Rectal smooth muscle tissue (tissue), 1 donor: ENCODE measurements at regions not wholly inside any gene's neighbourhood (a gene's known extent, or its start where the extent isn't known, plus 50 kb on each side); places are given as distances from the start of the nearest gene placed in this dataset.
A peak's percentile ranks its signal among the peaks of the same experiment; 100 is the strongest.

Experiments used
- H3K27ac ChIP-seq: one replicate; pipeline ENCODE4 v1.7.0; 2013; ENCODE audit warnings: low read depth, low read length, inconsistent platforms
- H3K27me3 ChIP-seq: one replicate; pipeline ENCODE4 v1.7.0; 2013; ENCODE audit warnings: low read length; ENCODE audit not compliant: control insufficient read depth, insufficient read depth
- H3K36me3 ChIP-seq: one replicate; pipeline ENCODE4 v1.7.0; 2013; ENCODE audit warnings: low read length; ENCODE audit not compliant: control insufficient read depth, insufficient read depth
- H3K4me1 ChIP-seq: one replicate; pipeline ENCODE4 v1.7.0; 2013; ENCODE audit warnings: low read length; ENCODE audit not compliant: control insufficient read depth, insufficient read depth
- H3K4me3 ChIP-seq: one replicate; pipeline ENCODE4 v1.7.0; 2013; ENCODE audit warnings: low read length
- H3K9ac ChIP-seq: one replicate; pipeline ENCODE4 v1.7.0; 2013; ENCODE audit warnings: low read length

- Histone ChIP-seq H3K4me1 (peaks cover 67% of the 10 kb centered on the region), H3K36me3 (no peaks in the 10 kb centered on the region), H3K27me3 (no peaks in the 10 kb centered on the region), H3K4me3 (no peak overlapping the region), H3K27ac (peak overlapping the region; percentile 82), H3K9ac (no peak overlapping the region)
These were observed 226.6 kb upstream of the TLE3 start for GRCh38 chr15:70324001-70324974.

GRCh38 chr15:70323111-70323851 lies 225.6 kb upstream of the TLE3 start:
- no peaks in the 10 kb centered on the region for H3K27me3 ChIP-seq
- no peaks in the 10 kb centered on the region for H3K36me3 ChIP-seq
- H3K9ac ChIP-seq, result no peak overlapping the region
- H3K4me1 ChIP-seq, result peaks cover 59% of the 10 kb centered on the region
- peak overlapping the region; percentile 82 for H3K27ac ChIP-seq
- no peak overlapping the region for H3K4me3 ChIP-seq

GRCh38 chr15:70322051-70322668 lies 224.4 kb upstream of the TLE3 start:
- Histone ChIP-seq H3K4me3 (no peak overlapping the region), H3K27ac (peak overlapping the region; percentile 82), H3K4me1 (peaks cover 55% of the 10 kb centered on the region), H3K36me3 (no peaks in the 10 kb centered on the region), H3K27me3 (no peaks in the 10 kb centered on the region), H3K9ac (no peak overlapping the region)

GRCh38 chr15:70321172-70321819 lies 223.6 kb upstream of the TLE3 start:
- Histone ChIP-seq H3K4me3 (no peak overlapping the region), H3K27ac (peak overlapping the region; percentile 82), H3K27me3 (no peaks in the 10 kb centered on the region), H3K4me1 (peaks cover 55% of the 10 kb centered on the region), H3K36me3 (no peaks in the 10 kb centered on the region), H3K9ac (no peak overlapping the region)

- Histone ChIP-seq H3K4me1 (peaks cover 55% of the 10 kb centered on the region), H3K9ac (no peak overlapping the region), H3K27ac (peak overlapping the region; percentile 82)
These were observed 222.8 kb upstream of the TLE3 start for GRCh38 chr15:70320482-70320881.

GRCh38 chr15:70320077-70320476 lies 222.4 kb upstream of the TLE3 start:
- Histone ChIP-seq H3K36me3 (no peaks in the 10 kb centered on the region), H3K27me3 (no peaks in the 10 kb centered on the region), H3K9ac (no peak overlapping the region), H3K4me3 (no peak overlapping the region), H3K4me1 (peaks cover 55% of the 10 kb centered on the region), H3K27ac (peak overlapping the region; percentile 82)

More at GRCh38 chr15:70320482-70320881, 222.8 kb upstream of the TLE3 start:
- Histone ChIP-seq H3K27me3 (no peaks in the 10 kb centered on the region), H3K4me3 (no peak overlapping the region), H3K36me3 (no peaks in the 10 kb centered on the region)

GRCh38 chr15:70319466-70319865 lies 221.7 kb upstream of the TLE3 start:
- no peak overlapping the region for H3K9ac ChIP-seq
- H3K27ac ChIP-seq, result peak overlapping the region; percentile 58
- peaks cover 50% of the 10 kb centered on the region for H3K4me1 ChIP-seq
- H3K36me3 ChIP-seq, result no peaks in the 10 kb centered on the region
- no peak overlapping the region for H3K4me3 ChIP-seq
- H3K27me3 ChIP-seq, result no peaks in the 10 kb centered on the region

- peaks cover 44% of the 10 kb centered on the region for H3K4me1 ChIP-seq
- H3K9ac ChIP-seq, result no peak overlapping the region
- no peaks in the 10 kb centered on the region for H3K36me3 ChIP-seq
- no peak overlapping the region for H3K4me3 ChIP-seq
- H3K27me3 ChIP-seq, result no peaks in the 10 kb centered on the region
- H3K27ac ChIP-seq, result peak overlapping the region; percentile 58
These were observed 221.1 kb upstream of the TLE3 start for GRCh38 chr15:70318594-70319465.

GRCh38 chr15:70316059-70316600 lies 218.4 kb upstream of the TLE3 start:
- H3K27me3 ChIP-seq, result no peaks in the 10 kb centered on the region
- no peak overlapping the region for H3K9ac ChIP-seq
- no peaks in the 10 kb centered on the region for H3K36me3 ChIP-seq
- peaks cover 18% of the 10 kb centered on the region for H3K4me1 ChIP-seq
- H3K27ac ChIP-seq, result no peak overlapping the region
- no peak overlapping the region for H3K4me3 ChIP-seq

GRCh38 chr15:70315431-70315830 lies 217.7 kb upstream of the TLE3 start:
- Histone ChIP-seq H3K27me3 (no peaks in the 10 kb centered on the region), H3K36me3 (no peaks in the 10 kb centered on the region), H3K4me1 (peaks cover 11% of the 10 kb centered on the region), H3K9ac (no peak overlapping the region), H3K4me3 (no peak overlapping the region), H3K27ac (no peak overlapping the region)

GRCh38 chr15:70314688-70315087 lies 217.0 kb upstream of the TLE3 start:
- Histone ChIP-seq H3K36me3 (no peaks in the 10 kb centered on the region), H3K9ac (no peak overlapping the region), H3K27ac (no peak overlapping the region), H3K4me1 (peaks cover 5% of the 10 kb centered on the region), H3K27me3 (no peaks in the 10 kb centered on the region), H3K4me3 (no peak overlapping the region)
